Lower leg skin (tissue), 3 donors: ENCODE measurements at regions not wholly inside any gene's neighbourhood (a gene's known extent, or its start where the extent isn't known, plus 50 kb on each side); places are given as distances from the start of the nearest gene placed in this dataset.

Experiments used
- POLR2A ChIP-seq, 2 donors: fragments of 450-650 bp; IDR thresholded peaks; one replicate each; pipeline ENCODE4 v1.6.1; 2016 to 2017; ENCODE audit warnings: antibody characterized with exemption in 2 of 2, mild to moderate bottlenecking in 1 of 2, moderate library complexity in 1 of 2
- TF ChIP-seq, protein P1 (sequence below), 3 donors: fragments of 450-650 bp; IDR thresholded peaks; one replicate each; pipeline ENCODE4 v1.5.1; 2016; ENCODE audit warnings: antibody characterized with exemption in 3 of 3, mild to moderate bottlenecking in 3 of 3, moderate library complexity in 2 of 3

GRCh38 chr2:237177052-237177451, 91.4 kb downstream of the COPS8 start:
- TF ChIP-seq, protein P1, sequence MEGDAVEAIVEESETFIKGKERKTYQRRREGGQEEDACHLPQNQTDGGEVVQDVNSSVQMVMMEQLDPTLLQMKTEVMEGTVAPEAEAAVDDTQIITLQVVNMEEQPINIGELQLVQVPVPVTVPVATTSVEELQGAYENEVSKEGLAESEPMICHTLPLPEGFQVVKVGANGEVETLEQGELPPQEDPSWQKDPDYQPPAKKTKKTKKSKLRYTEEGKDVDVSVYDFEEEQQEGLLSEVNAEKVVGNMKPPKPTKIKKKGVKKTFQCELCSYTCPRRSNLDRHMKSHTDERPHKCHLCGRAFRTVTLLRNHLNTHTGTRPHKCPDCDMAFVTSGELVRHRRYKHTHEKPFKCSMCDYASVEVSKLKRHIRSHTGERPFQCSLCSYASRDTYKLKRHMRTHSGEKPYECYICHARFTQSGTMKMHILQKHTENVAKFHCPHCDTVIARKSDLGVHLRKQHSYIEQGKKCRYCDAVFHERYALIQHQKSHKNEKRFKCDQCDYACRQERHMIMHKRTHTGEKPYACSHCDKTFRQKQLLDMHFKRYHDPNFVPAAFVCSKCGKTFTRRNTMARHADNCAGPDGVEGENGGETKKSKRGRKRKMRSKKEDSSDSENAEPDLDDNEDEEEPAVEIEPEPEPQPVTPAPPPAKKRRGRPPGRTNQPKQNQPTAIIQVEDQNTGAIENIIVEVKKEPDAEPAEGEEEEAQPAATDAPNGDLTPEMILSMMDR (IDR thresholded peaks at IDR 0.05) = no peak
- no peak for TF ChIP-seq POLR2A (IDR thresholded peaks at IDR 0.05)
